ENCODE measurements at regions not wholly inside any gene's neighbourhood (a gene's known extent, or its start where the extent isn't known, plus 50 kb on each side); places are given as distances from the start of the nearest gene placed in this dataset.

DNA sequence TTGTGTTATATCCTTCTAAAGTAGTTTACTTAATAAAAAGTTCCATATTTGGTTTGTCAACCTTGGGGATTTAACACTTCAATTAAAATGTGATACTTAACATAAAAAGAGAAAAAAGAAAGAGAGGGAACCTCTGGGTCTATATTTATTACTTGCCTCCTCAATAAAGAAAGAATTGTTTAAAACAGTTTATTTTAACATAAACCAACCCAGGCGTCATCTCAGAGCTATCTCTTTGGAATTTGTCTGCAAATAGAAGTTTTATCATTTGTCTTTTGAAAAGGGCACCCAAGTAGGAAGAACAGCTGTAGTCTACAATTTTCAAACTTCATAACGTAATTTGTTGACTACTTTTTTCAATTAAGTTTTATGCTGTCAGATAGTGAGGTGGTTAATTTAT is 364.1 kb downstream of the KCNJ2 start:
- no peaks in the 10 kb centered on the region for H3K4me1 ChIP-seq
- no peak for TF ChIP-seq CTCF (IDR thresholded peaks at IDR 0.05)
- no peaks in the 10 kb centered on the region for H3K27me3 ChIP-seq
- no peaks in the 10 kb centered on the region for H3K9me3 ChIP-seq
- H3K4me3 ChIP-seq, result no peak overlapping the region
- DNase-seq, result no peak
- no peak overlapping the region for H3K27ac ChIP-seq
- H3K36me3 ChIP-seq, result no peaks in the 10 kb centered on the region
- intact Hi-C loops (cut with DNase I; ENCODE audit: low total_unique reads), result no loop called here

GRCh38 chr17:70535986-70536385 is 366.7 kb downstream of the KCNJ2 start:
- no peak for DNase-seq
- Histone ChIP-seq H3K4me1 (no peaks in the 10 kb centered on the region), H3K36me3 (no peaks in the 10 kb centered on the region), H3K27ac (no peak overlapping the region), H3K9me3 (no peaks in the 10 kb centered on the region), H3K27me3 (no peaks in the 10 kb centered on the region), H3K4me3 (no peak overlapping the region)
- no peak for TF ChIP-seq CTCF (IDR thresholded peaks at IDR 0.05)
- intact Hi-C loops (cut with DNase I; ENCODE audit: low total_unique reads), result no loop called here

GRCh38 chr17:70539132-70539924 is 370.0 kb downstream of the KCNJ2 start:
- Histone ChIP-seq H3K27me3 (peaks cover 0 to 3% of the 10 kb centered on the region in 2 donors), H3K4me1 (no peaks in the 10 kb centered on the region), H3K9me3 (no peaks in the 10 kb centered on the region), H3K4me3 (no peak overlapping the region), H3K27ac (no peak overlapping the region), H3K36me3 (no peaks in the 10 kb centered on the region)
- TF ChIP-seq CTCF (IDR thresholded peaks at IDR 0.05), result no peak
- intact Hi-C loops (cut with DNase I; ENCODE audit: low total_unique reads), result no loop called here
- no peak for DNase-seq

DNA sequence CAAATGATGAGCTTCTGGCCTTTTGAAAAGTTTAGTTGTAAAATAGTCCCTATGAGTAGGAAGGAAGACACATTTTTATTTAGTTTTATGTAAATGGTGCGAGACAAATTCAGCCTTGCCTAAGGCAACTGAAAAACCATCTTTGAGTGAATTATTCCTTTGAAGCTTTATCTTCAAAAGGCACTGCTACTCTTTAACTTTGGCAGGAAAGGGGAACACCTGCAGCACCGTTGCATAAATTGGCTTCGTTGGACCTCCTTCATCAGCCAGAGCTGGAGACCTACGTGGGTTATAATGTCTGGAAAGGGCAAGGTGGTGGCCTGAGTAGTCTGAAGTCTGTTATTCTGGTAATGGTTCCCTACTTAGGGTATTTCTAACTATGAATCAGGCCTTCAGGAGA is 373.5 kb downstream of the KCNJ2 start:
- intact Hi-C loops (cut with DNase I; ENCODE audit: low total_unique reads), result no loop called here
- Histone ChIP-seq H3K4me1 (no peaks in the 10 kb centered on the region), H3K4me3 (no peak overlapping the region), H3K27me3 (peaks cover 0 to 3% of the 10 kb centered on the region in 2 donors), H3K36me3 (no peaks in the 10 kb centered on the region), H3K27ac (no peak overlapping the region), H3K9me3 (no peaks in the 10 kb centered on the region)
- DNase-seq, result no peak
- no peak for TF ChIP-seq CTCF (IDR thresholded peaks at IDR 0.05)

DNA sequence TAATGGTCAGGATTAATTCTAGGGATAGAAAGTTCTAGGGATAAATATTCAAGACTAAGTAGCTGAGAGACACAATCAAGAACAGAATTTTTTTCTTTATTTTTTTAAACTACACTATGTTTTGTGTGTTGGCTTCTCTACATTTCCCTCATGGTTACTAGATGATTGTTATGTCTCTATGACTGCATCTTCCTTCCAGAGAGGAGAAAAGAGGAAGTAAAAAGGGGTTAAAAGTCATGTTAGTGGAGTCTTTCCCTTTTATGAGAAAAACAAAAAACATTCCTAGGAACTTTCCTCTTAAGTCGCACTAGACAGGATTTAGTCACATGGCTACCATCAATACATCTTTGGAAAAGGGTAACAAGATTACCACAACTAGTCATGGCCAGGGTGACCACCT is 375.0 kb downstream of the KCNJ2 start:
- TF ChIP-seq CTCF (IDR thresholded peaks at IDR 0.05), result no peak
- no peak overlapping the region for H3K27ac ChIP-seq
- no peaks in the 10 kb centered on the region for H3K9me3 ChIP-seq
- intact Hi-C loops (cut with DNase I; ENCODE audit: low total_unique reads), result no loop called here
- no peak for DNase-seq
- no peaks in the 10 kb centered on the region for H3K4me1 ChIP-seq
- no peaks in the 10 kb centered on the region for H3K36me3 ChIP-seq
- H3K27me3 ChIP-seq, result peaks cover 0 to 3% of the 10 kb centered on the region in 2 donors
- H3K4me3 ChIP-seq, result no peak overlapping the region

All from tibial artery (tissue), 4 donors.